Uterus (tissue), 2 donors: ENCODE measurements at regions not wholly inside any gene's neighbourhood (a gene's known extent, or its start where the extent isn't known, plus 50 kb on each side); places are given as distances from the start of the nearest gene placed in this dataset.

Experiments
- CTCF ChIP-seq, 4 experiments: fragments of 200-600 bp in 2 of 4; fragments of 450-650 bp in 2 of 4; sonication (generic) in 2 of 4; IDR thresholded peaks; one replicate each; pipeline ENCODE4 v1.5.1; 2016 to 2019; ENCODE audit warnings: antibody characterized with exemption in 4 of 4, mild to moderate bottlenecking in 2 of 4, moderate library complexity in 1 of 4
- POLR2A ChIP-seq, 2 donors: fragments of 450-650 bp; IDR thresholded peaks; one replicate each; pipeline ENCODE4 v1.6.1; 2016; ENCODE audit warnings: antibody characterized with exemption in 2 of 2, mild to moderate bottlenecking in 1 of 2, moderate library complexity in 1 of 2

GRCh38 chr9:81072758-81073157 is 616.6 kb downstream of the TLE1 start:
- TF ChIP-seq CTCF (IDR thresholded peaks at IDR 0.05) (no peak), POLR2A (IDR thresholded peaks at IDR 0.05) (no peak)
